H1 (cell line): ENCODE measurements at regions not wholly inside any gene's neighbourhood (a gene's known extent, or its start where the extent isn't known, plus 50 kb on each side); places are given as distances from the start of the nearest gene placed in this dataset.

ENCODE experiments used
- CTCF ChIA-PET: fragments of 300-600 bp; sonication (Branson Sonifier 250); formaldehyde crosslinking; loops from one replicate; lab custom pipeline; 2021; ENCODE audit not compliant: partially characterized antibody; lab: Charles Lee
- POLR2A ChIA-PET: fragments of 300-600 bp; sonication (Branson Sonifier 250); formaldehyde crosslinking; loops from one replicate; lab custom pipeline; 2021; ENCODE audit warnings: inconsistent platforms; ENCODE audit not compliant: partially characterized antibody; lab: Charles Lee
- DNase-seq, 2 experiments: peaks; one replicate each; pipeline versions ENCODE4 v3.0.0 to v3.0.0-alpha.2; 2010 to 2022; ENCODE audit warnings: low spot score in 2 of 2, low read depth in 1 of 2, mixed read lengths in 1 of 2
- FAIRE-seq: peaks from 2 replicates; lab custom pipeline; 2011; peaks lifted over from hg19 to GRCh38; lab: Jason Lieb, UNC
- H2AFZ ChIP-seq: 2 replicates; pipeline ENCODE4 v1.8.1; 2012; ENCODE audit warnings: low read length, inconsistent platforms
- H2AK5ac ChIP-seq: 2 replicates; pipeline ENCODE4 v1.6.1; 2013; ENCODE audit warnings: low read depth, low read length
- H2BK120ac ChIP-seq: replicated peaks from 2 replicates; pipeline ENCODE3; 2013; ENCODE audit warnings: low read depth, low read length, inconsistent platforms
- H2BK12ac ChIP-seq: 2 replicates; pipeline ENCODE4 v1.6.1; 2013; ENCODE audit warnings: low read depth, low read length
- H2BK15ac ChIP-seq: 2 replicates; pipeline ENCODE4 v1.6.1; 2013; ENCODE audit warnings: low read length
- H2BK20ac ChIP-seq: 2 replicates; pipeline ENCODE4 v1.6.1; 2013; ENCODE audit warnings: low read length
- H2BK5ac ChIP-seq: 2 replicates; pipeline ENCODE4 v1.6.1; 2013; ENCODE audit warnings: low read depth, low read length
- H3K14ac ChIP-seq: 2 replicates; pipeline ENCODE4 v1.6.1; 2013; ENCODE audit warnings: inconsistent platforms; ENCODE audit not compliant: insufficient read length
- H3K18ac ChIP-seq: 2 replicates; pipeline ENCODE4 v1.6.1; 2013; ENCODE audit warnings: low read length; ENCODE audit errors: extremely low read depth
- H3K23ac ChIP-seq: 2 replicates; pipeline ENCODE4 v1.6.1; 2013; ENCODE audit warnings: inconsistent platforms; ENCODE audit not compliant: insufficient read length
- H3K23me2 ChIP-seq: 2 replicates; pipeline ENCODE4 v1.6.1; 2013; ENCODE audit warnings: low read depth, low read length
- H3K27ac ChIP-seq: 2 replicates; pipeline ENCODE4 v1.6.1; 2011; ENCODE audit warnings: low read depth, low read length, inconsistent platforms
- H3K27me3 ChIP-seq, 4 experiments: replicated peaks in 1 of 4; 1 replicate in 1 of 4; 2 replicates in 3 of 4; pipeline versions ENCODE4 v1.6.1 to v1.8.1; 2011 to 2013; ENCODE audit warnings: low read length in 3 of 4, mild to moderate bottlenecking in 3 of 4, inconsistent platforms in 2 of 4, mixed read lengths in 2 of 4, moderate library complexity in 1 of 4; ENCODE audit not compliant: control insufficient read depth in 3 of 4, insufficient read depth in 3 of 4; ENCODE audit errors: extremely low read depth in 1 of 4
- H3K36me3 ChIP-seq, 4 experiments: 2 replicates each; pipeline versions ENCODE4 v1.6.1 to v1.8.1; 2011 to 2013; ENCODE audit warnings: mild to moderate bottlenecking in 4 of 4, low read length in 3 of 4, moderate library complexity in 2 of 4, control low read depth in 1 of 4, inconsistent platforms in 1 of 4; ENCODE audit not compliant: insufficient read depth in 4 of 4, control insufficient read depth in 2 of 4
- H3K4ac ChIP-seq: replicated peaks from 2 replicates; pipeline ENCODE3; 2013; ENCODE audit warnings: low read length, low read depth, mixed read lengths, inconsistent platforms; ENCODE audit not compliant: insufficient read length
- H3K4me1 ChIP-seq, 4 experiments: replicated peaks in 1 of 4; 1 replicate in 1 of 4; 2 replicates in 3 of 4; pipeline versions ENCODE4 v1.6.1 to v1.8.1; 2011 to 2013; ENCODE audit warnings: low read length in 3 of 4, inconsistent platforms in 2 of 4, mixed read lengths in 1 of 4; ENCODE audit not compliant: insufficient read depth in 4 of 4, control insufficient read depth in 3 of 4
- H3K4me2 ChIP-seq, 2 experiments: 2 replicates each; pipeline versions ENCODE4 v1.6.1 to v1.8.1; 2011 to 2013; ENCODE audit warnings: low read depth in 2 of 2, low read length in 2 of 2, control low read depth in 1 of 2, inconsistent platforms in 1 of 2, mild to moderate bottlenecking in 1 of 2; ENCODE audit not compliant: insufficient read depth in 1 of 2
- H3K4me3 ChIP-seq, 4 experiments: fragments of 200-600, 300-600 bp in 1 of 4; sonication (generic), shearing (Covaris generic), sonication (Bioruptor Twin) in 1 of 4; 2 replicates each; pipeline versions ENCODE4 v1.5.1 to v1.8.1; 2011 to 2016; ENCODE audit warnings: low read length in 4 of 4, low read depth in 3 of 4, control low read depth in 2 of 4, inconsistent platforms in 2 of 4, mild to moderate bottlenecking in 2 of 4, mixed read lengths in 1 of 4, moderate library complexity in 1 of 4; ENCODE audit not compliant: insufficient read depth in 2 of 4; ENCODE audit errors: extremely low read depth in 1 of 4
- H3K56ac ChIP-seq: replicated peaks from 2 replicates; pipeline ENCODE3; 2013; ENCODE audit warnings: low read depth, mild to moderate bottlenecking, mixed read lengths, low read length, inconsistent platforms; ENCODE audit not compliant: insufficient read length
- H3K79me1 ChIP-seq: 2 replicates; pipeline ENCODE4 v1.6.1; 2013; ENCODE audit warnings: low read depth, low read length, control low read depth
- H3K79me2 ChIP-seq, 2 experiments: 2 replicates each; pipeline versions ENCODE4 v1.6.1 to v1.8.1; 2012 to 2013; ENCODE audit warnings: low read length in 2 of 2, mild to moderate bottlenecking in 2 of 2, inconsistent platforms in 1 of 2; ENCODE audit not compliant: insufficient read depth in 2 of 2, control insufficient read depth in 1 of 2
- H3K9ac ChIP-seq, 4 experiments: replicated peaks in 1 of 4; 1 replicate in 1 of 4; 2 replicates in 3 of 4; pipeline versions ENCODE4 v1.6.1 to v1.8.1; 2011 to 2013; ENCODE audit warnings: low read depth in 3 of 4, low read length in 3 of 4, control low read depth in 2 of 4, mild to moderate bottlenecking in 2 of 4, moderate library complexity in 2 of 4, inconsistent platforms in 1 of 4; ENCODE audit errors: extremely low read depth in 1 of 4
- H3K9me3 ChIP-seq, 2 experiments: 2 replicates each; pipeline versions ENCODE4 v1.6.1 to v1.8.1; 2012 to 2013; ENCODE audit warnings: mild to moderate bottlenecking in 2 of 2, moderate library complexity in 2 of 2, control low read depth in 1 of 2, inconsistent platforms in 1 of 2, low read depth in 1 of 2, low read length in 1 of 2, mixed read lengths in 1 of 2; ENCODE audit not compliant: insufficient read depth in 2 of 2
- H4K20me1 ChIP-seq, 2 experiments: replicated peaks in 1 of 2; 2 replicates each; pipeline versions ENCODE3 to v1.8.1; 2011 to 2013; ENCODE audit warnings: inconsistent platforms in 2 of 2, low read length in 2 of 2, mild to moderate bottlenecking in 1 of 2; ENCODE audit not compliant: insufficient read depth in 2 of 2, control insufficient read depth in 1 of 2
- H4K5ac ChIP-seq: 2 replicates; pipeline ENCODE4 v1.6.1; 2013; ENCODE audit warnings: low read length, low read depth, mixed read lengths, inconsistent platforms; ENCODE audit not compliant: insufficient read length
- H4K8ac ChIP-seq: 2 replicates; pipeline ENCODE4 v1.8.0; 2013; ENCODE audit warnings: mild to moderate bottlenecking, moderate library complexity, low read length, inconsistent platforms; ENCODE audit not compliant: insufficient read depth; ENCODE audit errors: extremely low read depth
- H4K91ac ChIP-seq: replicated peaks from 2 replicates; pipeline ENCODE3; 2013; ENCODE audit warnings: low read length, mixed read lengths, inconsistent platforms; ENCODE audit not compliant: insufficient read length
- BCL11A ChIP-seq, 2 experiments: IDR thresholded peaks; one replicate each; pipeline ENCODE4 v1.6.1; 2011; ENCODE audit warnings: low read depth in 2 of 2, low read length in 2 of 2, mild to moderate bottlenecking in 2 of 2
- CBX5 ChIP-seq: fragments of 300-800, 300-1000 bp; sonication (generic); IDR thresholded peaks from 2 replicates; pipeline ENCODE4 v1.7.1; 2016; ENCODE audit warnings: antibody characterized with exemption, low read length, low read depth
- JUND ChIP-seq: IDR thresholded peaks from 2 replicates; pipeline ENCODE4 v1.6.1; 2011; ENCODE audit warnings: mild to moderate bottlenecking, improper control_type of control experiment, low read length
- KDM1A ChIP-seq: fragments of 200-600, 300-600 bp; sonication (generic); IDR thresholded peaks from 2 replicates; pipeline ENCODE4 v1.7.1; 2016; ENCODE audit warnings: mild to moderate bottlenecking, low read length, borderline replicate concordance
- MAX ChIP-seq: IDR thresholded peaks from 2 replicates; pipeline ENCODE4 v1.6.1; 2012; ENCODE audit warnings: inconsistent platforms
- TEAD4 ChIP-seq: IDR thresholded peaks from 2 replicates; pipeline ENCODE4 v1.6.1; 2012; ENCODE audit warnings: low read depth, low read length, inconsistent platforms, mixed read lengths

GRCh38 chr18:55139307-55139706, 180.0 kb upstream of the CCDC68 start:
- ChIA-PET CTCF (interaction anchor here (0.7 to 1.1 kb wide), 2 partner anchors 14 to 95 kb away, joined by 3 to 4 read pairs; no protein-coding TSS in a partner anchor), POLR2A (no interaction called here)
- no peak overlapping the region for H3K9ac ChIP-seq
- H4K5ac ChIP-seq = no peak overlapping the region
- H4K8ac ChIP-seq = no peak overlapping the region
- no peaks in the 10 kb centered on the region for H4K20me1 ChIP-seq
- no peak overlapping the region for H3K23ac ChIP-seq
- no peaks in the 10 kb centered on the region for H3K27me3 ChIP-seq
- no peak overlapping the region for H3K56ac ChIP-seq
- H3K4me3 ChIP-seq = no peak overlapping the region
- H3K14ac ChIP-seq = no peak overlapping the region
- no peaks in the 10 kb centered on the region for H3K9me3 ChIP-seq
- no peak overlapping the region for H2BK20ac ChIP-seq
- H2BK120ac ChIP-seq = no peak overlapping the region
- H3K4me2 ChIP-seq = no peak overlapping the region
- no peak overlapping the region for H3K18ac ChIP-seq
- no peaks in the 10 kb centered on the region; the same call in 1 of the 2 replicates for H3K23me2 ChIP-seq
- H2AK5ac ChIP-seq = no peak overlapping the region
- no peak overlapping the region for H3K27ac ChIP-seq
- H3K79me2 ChIP-seq = no peaks in the 10 kb centered on the region
- no peak overlapping the region for H2AFZ ChIP-seq
- FAIRE-seq (no peak), DNase-seq (no peak)
- H3K79me1 ChIP-seq = no peaks in the 10 kb centered on the region
- H3K4ac ChIP-seq = no peak overlapping the region
- no peaks in the 10 kb centered on the region for H3K4me1 ChIP-seq
- H3K36me3 ChIP-seq = no peaks in the 10 kb centered on the region
- H2BK5ac ChIP-seq = no peak overlapping the region
- H2BK12ac ChIP-seq = no peak overlapping the region
- H2BK15ac ChIP-seq = no peak overlapping the region
- H4K91ac ChIP-seq = no peak overlapping the region
- TF ChIP-seq BCL11A (IDR thresholded peaks at IDR 0.05; ENCODE audit: low read depth in 2 of 2, low read length in 2 of 2) (no peak), KDM1A (no peak), CBX5 (no peak), TEAD4 (no peak), JUND (no peak), MAX (no peak)
